Epithelial cell of esophagus (primary cell): ENCODE measurements at regions not wholly inside any gene's neighbourhood (a gene's known extent, or its start where the extent isn't known, plus 50 kb on each side); places are given as distances from the start of the nearest gene placed in this dataset.

Experiments
- DNase-seq: peaks from one replicate; pipeline ENCODE4 v3.0.0; 2010; ENCODE audit warnings: low read depth
- H3K4me3 ChIP-seq: 2 replicates; pipeline ENCODE4 v1.5.1; 2011; ENCODE audit warnings: mild to moderate bottlenecking, low read length, control low read depth
- CTCF ChIP-seq: IDR thresholded peaks from 2 replicates; pipeline ENCODE4 v1.5.1; 2011; ENCODE audit warnings: low read depth, mild to moderate bottlenecking, low read length, control low read depth, inconsistent platforms; ENCODE audit not compliant: insufficient read depth; ENCODE audit errors: missing control alignments

GRCh38 chr12:61911113-61911512, 349.1 kb upstream of the USP15 start:
- no peak for DNase-seq
- H3K4me3 ChIP-seq: no peak overlapping the region

GRCh38 chr12:61915420-61915819, 344.8 kb upstream of the USP15 start:
- no peak for DNase-seq
- no peak overlapping the region for H3K4me3 ChIP-seq
- TF ChIP-seq CTCF: no peak

More at GRCh38 chr12:61911113-61911512, 349.1 kb upstream of the USP15 start:
- no peak for TF ChIP-seq CTCF

- no peak for TF ChIP-seq CTCF
- H3K4me3 ChIP-seq: no peak overlapping the region
- peak; percentile 26 for DNase-seq
Measured at GRCh38 chr12:61916831-61917230, 343.4 kb upstream of the USP15 start.

- no peak overlapping the region for H3K4me3 ChIP-seq
- DNase-seq: no peak
- no peak for TF ChIP-seq CTCF
Measured at GRCh38 chr12:61919686-61920085, 340.5 kb upstream of the USP15 start.

- no peak for DNase-seq
- TF ChIP-seq CTCF: no peak
Measured at GRCh38 chr12:61920230-61920629, 340.0 kb upstream of the USP15 start.

GRCh38 chr12:61923152-61923551, 337.1 kb upstream of the USP15 start:
- no peak for DNase-seq
- H3K4me3 ChIP-seq: no peak overlapping the region
- TF ChIP-seq CTCF: no peak

More at GRCh38 chr12:61920230-61920629, 340.0 kb upstream of the USP15 start:
- H3K4me3 ChIP-seq: no peak overlapping the region

- H3K4me3 ChIP-seq: no peak overlapping the region
- DNase-seq: no peak
- no peak for TF ChIP-seq CTCF
Measured at GRCh38 chr12:61934564-61934963, 325.6 kb upstream of the USP15 start.
